GM12872 (cell line): ENCODE measurements at regions not wholly inside any gene's neighbourhood (a gene's known extent, or its start where the extent isn't known, plus 50 kb on each side); places are given as distances from the start of the nearest gene placed in this dataset.

Experiments
- TF ChIP-seq, protein P1 (sequence below): IDR thresholded peaks from 3 replicates; pipeline ENCODE4 v1.5.1; 2011; ENCODE audit warnings: low read depth, mild to moderate bottlenecking, low read length, moderate library complexity; ENCODE audit not compliant: insufficient read depth

- TF ChIP-seq, protein P1, sequence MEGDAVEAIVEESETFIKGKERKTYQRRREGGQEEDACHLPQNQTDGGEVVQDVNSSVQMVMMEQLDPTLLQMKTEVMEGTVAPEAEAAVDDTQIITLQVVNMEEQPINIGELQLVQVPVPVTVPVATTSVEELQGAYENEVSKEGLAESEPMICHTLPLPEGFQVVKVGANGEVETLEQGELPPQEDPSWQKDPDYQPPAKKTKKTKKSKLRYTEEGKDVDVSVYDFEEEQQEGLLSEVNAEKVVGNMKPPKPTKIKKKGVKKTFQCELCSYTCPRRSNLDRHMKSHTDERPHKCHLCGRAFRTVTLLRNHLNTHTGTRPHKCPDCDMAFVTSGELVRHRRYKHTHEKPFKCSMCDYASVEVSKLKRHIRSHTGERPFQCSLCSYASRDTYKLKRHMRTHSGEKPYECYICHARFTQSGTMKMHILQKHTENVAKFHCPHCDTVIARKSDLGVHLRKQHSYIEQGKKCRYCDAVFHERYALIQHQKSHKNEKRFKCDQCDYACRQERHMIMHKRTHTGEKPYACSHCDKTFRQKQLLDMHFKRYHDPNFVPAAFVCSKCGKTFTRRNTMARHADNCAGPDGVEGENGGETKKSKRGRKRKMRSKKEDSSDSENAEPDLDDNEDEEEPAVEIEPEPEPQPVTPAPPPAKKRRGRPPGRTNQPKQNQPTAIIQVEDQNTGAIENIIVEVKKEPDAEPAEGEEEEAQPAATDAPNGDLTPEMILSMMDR = no peak
Measured at GRCh38 chr1:238346340-238346739, 455.6 kb upstream of the ZP4 start.

- TF ChIP-seq, protein P1 = no peak
Measured at GRCh38 chr1:238345837-238346236, 455.1 kb upstream of the ZP4 start.

DNA sequence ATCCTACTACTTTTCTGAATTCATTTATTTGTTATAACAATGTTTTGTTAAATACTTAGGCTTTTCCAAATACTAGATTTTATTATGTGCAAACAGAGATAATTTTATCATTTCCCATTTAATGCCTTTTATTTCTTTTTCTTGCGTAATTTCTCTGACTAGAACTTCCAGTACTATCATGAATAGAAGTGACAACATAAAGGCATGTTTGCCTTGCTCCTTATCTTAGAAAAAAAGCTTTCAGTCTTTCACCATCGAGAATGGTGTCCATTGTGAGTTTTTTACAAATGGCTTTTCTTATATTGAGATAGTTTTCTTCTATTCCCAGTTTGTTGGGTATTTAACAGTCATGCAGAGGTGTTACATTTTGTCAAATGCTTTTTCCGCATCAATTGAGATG is 453.1 kb upstream of the ZP4 start:
- TF ChIP-seq, protein P1 = no peak

DNA sequence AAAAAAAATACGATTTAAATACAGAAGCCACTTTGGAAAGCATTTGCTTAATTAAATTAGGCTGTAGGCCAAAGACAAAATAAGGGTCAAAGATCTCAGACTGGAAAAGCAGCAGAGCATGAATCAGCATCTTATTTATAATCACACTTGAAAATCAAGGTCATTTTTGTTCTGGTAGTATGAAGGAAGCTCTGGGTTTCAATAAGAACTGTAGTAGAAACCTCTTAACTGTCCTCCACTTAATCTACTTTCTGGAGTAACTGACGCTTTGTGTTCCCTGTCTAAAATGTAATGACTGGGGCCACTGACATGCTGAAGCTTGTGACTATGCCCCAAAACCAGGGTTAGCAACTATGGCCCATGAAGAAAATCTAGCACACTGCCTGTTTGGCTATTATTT is 450.7 kb upstream of the ZP4 start:
- TF ChIP-seq, protein P1 = no peak

DNA sequence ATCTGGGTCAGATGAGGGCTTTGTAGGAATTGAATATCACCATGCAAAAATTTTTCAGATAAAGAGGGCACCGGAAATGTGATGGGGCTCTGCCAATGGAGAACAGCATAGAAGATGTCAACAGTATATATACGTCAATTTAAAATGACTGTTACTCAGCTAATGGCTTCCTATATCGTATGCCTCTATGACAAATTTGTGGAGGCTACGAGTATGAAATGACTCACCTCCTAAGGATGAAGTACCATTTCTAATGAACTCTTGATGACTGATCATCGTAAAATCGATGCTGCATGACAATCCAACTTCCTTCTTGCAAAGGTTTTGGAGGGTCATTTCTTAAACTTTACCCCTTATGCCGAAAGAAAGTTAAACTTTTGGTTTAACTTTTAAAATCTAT is 450.3 kb upstream of the ZP4 start:
- TF ChIP-seq, protein P1 = no peak

DNA sequence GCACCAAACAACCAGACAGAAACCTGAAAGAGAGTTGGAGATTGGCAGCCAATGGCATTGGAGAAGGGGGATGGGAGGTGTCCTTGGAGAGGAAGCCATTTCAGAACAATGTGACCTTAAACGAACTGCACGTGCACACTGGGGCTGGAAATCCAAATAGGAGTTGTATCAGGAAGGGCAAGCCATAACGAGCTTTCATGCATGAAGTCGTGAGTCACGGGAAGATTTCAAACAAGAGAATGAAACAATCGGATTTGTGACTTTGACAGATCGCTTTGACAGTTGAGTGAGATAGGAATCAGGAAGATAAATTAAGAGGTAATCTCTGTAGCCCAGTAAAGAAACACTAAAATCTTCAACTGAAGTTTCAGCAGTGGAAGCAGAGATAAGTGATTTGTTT is 445.8 kb upstream of the ZP4 start:
- TF ChIP-seq, protein P1 = no peak

GRCh38 chr1:238334170-238334569 is 443.4 kb upstream of the ZP4 start:
- TF ChIP-seq, protein P1 = no peak

DNA sequence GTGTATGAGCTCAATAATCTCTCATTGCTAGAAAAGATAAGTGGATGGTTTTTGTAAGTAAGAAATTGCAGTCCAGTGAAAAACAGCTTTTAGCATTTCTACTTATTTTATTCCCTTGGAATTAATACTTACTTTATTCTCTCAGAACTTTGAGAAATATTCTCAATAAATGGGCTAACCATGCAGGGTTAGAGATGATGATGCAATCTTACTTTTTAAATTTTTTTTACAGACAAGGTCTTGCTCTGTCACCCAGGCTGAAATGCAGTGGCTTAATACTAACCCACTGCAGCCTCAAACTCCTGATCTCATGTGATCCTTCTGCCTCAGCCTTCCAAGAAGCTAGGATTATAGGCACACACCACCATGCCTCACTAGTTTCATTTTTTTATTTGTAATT is 440.8 kb upstream of the ZP4 start:
- TF ChIP-seq, protein P1 = no peak
